ENCODE measurements at regions not wholly inside any gene's neighbourhood (a gene's known extent, or its start where the extent isn't known, plus 50 kb on each side); places are given as distances from the start of the nearest gene placed in this dataset.

GRCh38 chr2:51707625-51708024 is 675.7 kb upstream of the NRXN1 start:
- H3K9me3 ChIP-seq, result no peaks in the 10 kb centered on the region
- H3K27me3 ChIP-seq, result no peaks in the 10 kb centered on the region
- no peak overlapping the region for H3K27ac ChIP-seq
- TF ChIP-seq CTCF (IDR thresholded peaks at IDR 0.05), result no peak
- H3K4me3 ChIP-seq, result no peak overlapping the region
- no peaks in the 10 kb centered on the region for H3K36me3 ChIP-seq
- H3K4me1 ChIP-seq, result no peaks in the 10 kb centered on the region
- intact Hi-C loops (cut with DNase I; ENCODE audit: low total_unique reads), result no loop called here
- no peak for DNase-seq

GRCh38 chr2:51706220-51706619 is 674.3 kb upstream of the NRXN1 start:
- TF ChIP-seq CTCF (IDR thresholded peaks at IDR 0.05), result no peak
- intact Hi-C loops (cut with DNase I; ENCODE audit: low total_unique reads), result no loop called here
- Histone ChIP-seq H3K27me3 (no peaks in the 10 kb centered on the region), H3K9me3 (no peaks in the 10 kb centered on the region), H3K4me1 (no peaks in the 10 kb centered on the region), H3K36me3 (no peaks in the 10 kb centered on the region), H3K4me3 (no peak overlapping the region), H3K27ac (no peak overlapping the region)
- no peak for DNase-seq

DNA sequence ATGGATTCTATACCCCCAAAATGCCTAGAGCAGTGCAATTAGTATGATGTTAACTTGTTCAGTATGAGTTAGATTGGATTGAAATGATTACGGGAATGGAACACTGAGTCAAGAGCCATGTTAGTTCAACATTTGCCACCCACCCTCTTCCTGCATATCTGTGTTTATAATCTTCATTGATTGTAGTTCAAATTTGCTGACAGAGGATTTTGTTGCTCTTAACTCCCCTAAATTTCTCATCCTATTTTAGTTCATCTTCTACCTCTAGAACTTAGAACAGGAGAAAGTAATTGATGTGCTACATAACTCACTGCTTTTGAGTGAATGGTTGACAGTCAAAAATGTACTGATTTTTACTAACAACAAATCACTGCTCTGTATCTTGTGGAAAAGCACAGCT is 673.5 kb upstream of the NRXN1 start:
- H3K36me3 ChIP-seq, result no peaks in the 10 kb centered on the region
- no peak overlapping the region for H3K4me3 ChIP-seq
- no peak overlapping the region for H3K27ac ChIP-seq
- no peak for DNase-seq
- no peak for TF ChIP-seq CTCF (IDR thresholded peaks at IDR 0.05)
- H3K4me1 ChIP-seq, result no peaks in the 10 kb centered on the region
- H3K27me3 ChIP-seq, result no peaks in the 10 kb centered on the region
- H3K9me3 ChIP-seq, result no peaks in the 10 kb centered on the region
- intact Hi-C loops (cut with DNase I; ENCODE audit: low total_unique reads), result no loop called here

DNA sequence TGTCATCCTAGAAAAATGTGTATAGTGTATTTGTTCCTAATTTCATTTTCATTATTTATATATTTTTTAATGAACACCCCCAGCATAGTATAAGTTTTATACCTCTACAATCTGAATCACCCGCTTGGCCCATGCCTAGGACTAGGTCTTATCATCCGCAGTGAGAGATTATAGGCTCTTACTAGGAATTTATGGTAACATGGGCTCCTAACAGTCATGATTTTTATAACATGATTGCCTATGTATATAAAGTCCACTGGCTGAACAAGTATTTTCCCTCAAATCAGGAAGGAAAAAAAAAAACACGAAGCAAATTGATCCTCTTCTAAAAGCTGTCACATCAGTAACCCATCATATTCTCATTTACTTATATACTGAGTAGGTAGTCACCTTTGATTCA is 666.1 kb upstream of the NRXN1 start:
- H3K4me1 ChIP-seq, result no peaks in the 10 kb centered on the region
- no peak for TF ChIP-seq CTCF (IDR thresholded peaks at IDR 0.05)

GRCh38 chr2:51697095-51697494 is 665.2 kb upstream of the NRXN1 start:
- no peak for TF ChIP-seq CTCF (IDR thresholded peaks at IDR 0.05)
- H3K4me3 ChIP-seq, result no peak overlapping the region
- no peaks in the 10 kb centered on the region for H3K27me3 ChIP-seq
- no peak for DNase-seq
- no peak overlapping the region for H3K27ac ChIP-seq
- H3K4me1 ChIP-seq, result no peaks in the 10 kb centered on the region
- intact Hi-C loops (cut with DNase I; ENCODE audit: low total_unique reads), result no loop called here
- H3K36me3 ChIP-seq, result no peaks in the 10 kb centered on the region
- no peaks in the 10 kb centered on the region for H3K9me3 ChIP-seq

More for the DNA sequence above, 666.1 kb upstream of the NRXN1 start:
- intact Hi-C loops (cut with DNase I; ENCODE audit: low total_unique reads), result no loop called here
- Histone ChIP-seq H3K9me3 (no peaks in the 10 kb centered on the region), H3K4me3 (no peak overlapping the region), H3K27me3 (no peaks in the 10 kb centered on the region), H3K36me3 (no peaks in the 10 kb centered on the region), H3K27ac (no peak overlapping the region)
- no peak for DNase-seq

DNA sequence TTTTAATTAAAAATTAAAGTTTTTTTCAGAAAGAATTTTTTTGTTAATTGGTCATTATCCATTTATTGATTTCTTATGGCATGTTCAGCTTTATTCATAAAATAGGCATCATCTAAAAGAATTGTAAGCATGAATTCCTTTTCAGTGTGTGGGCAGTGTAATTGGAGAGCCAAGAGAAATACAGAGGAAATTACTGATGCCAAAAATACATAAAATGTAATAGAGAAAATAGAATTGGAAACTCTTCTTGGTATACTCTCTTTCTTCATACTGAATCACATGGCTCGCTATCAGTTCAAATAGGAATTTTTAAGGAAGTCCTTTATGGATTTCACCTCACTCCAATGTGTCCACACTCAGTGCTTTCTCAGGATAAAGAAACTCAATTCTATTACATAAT is 663.6 kb upstream of the NRXN1 start:
- TF ChIP-seq CTCF (IDR thresholded peaks at IDR 0.05), result no peak
- Histone ChIP-seq H3K27ac (no peak overlapping the region), H3K36me3 (no peaks in the 10 kb centered on the region), H3K9me3 (no peaks in the 10 kb centered on the region), H3K4me3 (no peak overlapping the region), H3K27me3 (no peaks in the 10 kb centered on the region), H3K4me1 (no peaks in the 10 kb centered on the region)
- DNase-seq, result no peak
- intact Hi-C loops (cut with DNase I; ENCODE audit: low total_unique reads), result no loop called here
